NCI-H2196 (cell line): ENCODE measurements at regions not wholly inside any gene's neighbourhood (a gene's known extent, or its start where the extent isn't known, plus 50 kb on each side); places are given as distances from the start of the nearest gene placed in this dataset.
"Not testable (repeated sequence)": the region's sequence is repeated elsewhere in the genome, so short reads cannot be mapped to it uniquely, and the experiment has no call there.

Experiments
- DNase-seq: peaks from one replicate; lab custom pipeline; 2025; ENCODE audit not compliant: unreplicated experiment; lab: John Stamatoyannopoulos, UW

DNA sequence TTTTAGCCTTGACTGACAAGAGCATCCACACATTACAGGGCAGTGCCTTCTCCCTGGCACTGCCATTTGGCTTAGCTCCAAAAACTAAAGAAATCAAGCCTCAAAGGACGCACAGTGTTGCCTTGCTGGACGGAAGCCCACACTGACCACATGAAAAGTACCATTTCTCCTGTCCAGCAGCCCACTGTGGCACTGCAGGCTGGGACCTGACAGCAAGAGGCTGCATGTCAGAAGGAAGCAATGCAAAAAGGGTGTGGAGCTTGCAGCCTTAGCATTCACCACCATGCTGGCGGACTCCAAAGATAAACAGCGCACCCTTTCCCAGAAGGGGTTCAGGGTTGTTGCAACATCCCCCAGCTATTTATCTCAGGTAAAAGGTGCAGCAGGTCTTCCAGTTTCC lies 109.3 kb upstream of the BMAL1 start:
- peak; percentile 38 for DNase-seq

DNA sequence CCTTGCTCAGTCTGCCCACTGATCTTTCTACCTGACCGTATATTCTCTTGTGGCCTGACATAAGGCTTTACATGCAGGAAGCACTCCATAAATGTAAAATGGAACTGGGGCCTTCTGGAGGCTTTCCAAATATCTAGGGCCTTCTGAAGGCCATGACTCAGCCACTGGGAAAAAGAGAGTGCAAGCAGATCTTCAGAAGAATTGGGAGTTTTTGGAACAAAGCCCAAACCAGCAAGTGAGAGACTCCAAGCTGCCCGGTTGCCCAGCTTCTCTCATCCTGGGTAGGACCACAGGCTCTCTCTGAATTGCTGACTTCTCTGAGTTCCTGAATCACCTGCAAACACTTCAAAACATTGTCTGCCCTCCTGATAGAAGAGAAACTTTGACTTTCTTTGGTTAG lies 107.9 kb upstream of the BMAL1 start:
- DNase-seq: peak; percentile 74

DNA sequence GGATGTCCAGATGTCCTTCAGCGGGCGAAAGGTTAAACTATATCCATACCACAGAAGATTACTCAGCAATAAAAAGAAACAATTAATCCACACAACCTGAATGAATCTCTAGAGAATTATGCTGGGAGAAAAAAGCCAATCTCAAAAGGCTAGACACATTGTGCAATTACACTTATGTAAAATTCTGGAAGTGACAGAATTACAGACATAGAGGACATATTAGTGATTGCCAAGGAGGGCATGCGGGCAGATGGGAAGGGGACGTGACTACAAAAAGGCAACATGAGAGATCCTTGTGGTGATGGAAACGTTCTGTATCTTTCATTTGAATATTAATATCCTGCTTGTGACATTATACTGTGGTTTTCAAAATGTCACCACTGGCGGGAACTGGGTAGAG lies 103.5 kb upstream of the BMAL1 start:
- DNase-seq: no peak

GRCh38 chr11:13183094-13183825 lies 94.3 kb upstream of the BMAL1 start:
- peak; percentile 37 for DNase-seq

DNA sequence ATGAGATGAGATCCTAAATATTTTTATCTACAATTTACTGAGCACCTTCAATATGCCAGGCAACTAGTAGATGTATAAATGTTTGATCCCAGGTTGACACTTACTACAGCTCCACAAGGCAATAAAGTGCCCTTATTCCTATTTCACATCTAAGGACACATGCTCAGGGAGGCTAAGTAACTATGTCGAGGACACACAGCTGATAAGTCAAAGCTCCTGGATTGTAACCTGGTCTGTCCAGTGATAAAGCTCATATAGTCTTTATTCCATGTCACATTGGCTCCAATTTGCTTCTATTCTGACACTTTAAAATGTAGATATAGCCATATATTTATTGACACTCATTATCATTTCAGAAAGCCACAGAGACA lies 93.8 kb upstream of the BMAL1 start:
- no peak for DNase-seq

DNA sequence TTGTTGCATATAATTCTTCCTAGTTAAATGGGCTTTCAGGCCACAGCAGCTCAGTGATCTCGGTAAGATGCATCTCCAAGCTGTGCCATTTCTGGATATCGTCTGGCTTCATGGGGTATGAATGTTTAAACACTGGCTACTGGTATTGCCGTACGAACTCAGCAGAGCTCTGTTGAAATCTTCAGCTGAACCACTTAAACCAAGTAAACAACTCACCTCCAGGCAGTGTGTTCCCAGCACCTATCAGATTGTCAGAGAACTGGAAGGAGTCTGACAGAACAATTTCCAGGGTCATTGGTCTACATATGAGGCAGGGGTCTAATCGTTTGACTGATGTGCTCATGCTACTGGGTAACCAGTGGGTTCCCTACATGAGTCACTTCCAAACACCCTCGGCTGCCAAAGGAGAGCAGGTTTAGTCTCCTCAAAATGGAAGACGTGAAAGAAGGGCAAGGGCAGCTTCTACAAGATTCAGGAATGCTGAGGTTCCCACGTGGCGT lies 93.2 kb upstream of the BMAL1 start:
- no peak for DNase-seq

- DNase-seq: no peak
Measured at GRCh38 chr11:13188179-13188578, 89.4 kb upstream of the BMAL1 start.

GRCh38 chr11:13189561-13190426 lies 87.8 kb upstream of the BMAL1 start:
- no peak for DNase-seq

DNA sequence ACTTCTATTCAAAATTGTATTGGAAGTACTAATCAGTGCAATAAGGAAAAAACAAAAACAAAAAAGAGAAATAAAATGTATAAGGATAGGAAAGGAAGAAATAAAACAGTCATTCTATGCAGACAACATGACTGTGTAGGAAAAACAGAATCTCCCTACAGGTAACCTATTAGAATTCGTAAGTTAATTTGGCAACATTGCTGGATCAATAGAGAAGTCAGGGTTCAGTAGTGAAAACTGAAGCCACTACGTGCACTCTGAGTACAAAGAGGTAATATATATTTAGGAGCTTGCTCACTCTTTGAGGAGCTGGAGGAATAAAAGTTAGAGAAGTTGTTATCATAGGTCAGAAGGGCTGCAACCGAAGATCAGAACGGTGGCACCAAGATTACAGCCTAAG lies 84.0 kb upstream of the BMAL1 start:
- no peak for DNase-seq

DNA sequence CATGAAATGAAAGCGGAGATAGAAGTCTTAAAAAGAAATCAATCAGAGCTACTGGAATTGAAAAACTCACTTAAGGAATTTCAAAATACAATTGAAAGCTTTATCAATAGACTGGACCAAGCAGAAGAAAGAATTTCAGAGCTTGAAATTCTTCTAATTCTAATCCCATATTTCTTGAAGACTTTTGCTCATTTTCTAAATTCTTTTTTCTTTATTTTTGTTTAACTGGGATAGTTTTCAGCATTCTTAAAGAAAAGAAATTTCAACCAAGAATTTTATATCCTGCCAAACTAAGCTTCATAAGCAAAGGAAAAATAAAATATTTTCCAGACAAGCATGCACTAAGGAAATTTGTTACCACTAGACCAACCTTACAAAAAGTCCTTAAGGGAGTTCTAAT lies 80.2 kb upstream of the BMAL1 start:
- not testable (repeated sequence) for DNase-seq

GRCh38 chr11:13205486-13205885 lies 72.1 kb upstream of the BMAL1 start:
- no peak for DNase-seq

- no peak for DNase-seq
Measured at GRCh38 chr11:13206086-13206640, 71.4 kb upstream of the BMAL1 start.

GRCh38 chr11:13207270-13207664 lies 70.3 kb upstream of the BMAL1 start:
- peak; percentile 13 for DNase-seq

DNA sequence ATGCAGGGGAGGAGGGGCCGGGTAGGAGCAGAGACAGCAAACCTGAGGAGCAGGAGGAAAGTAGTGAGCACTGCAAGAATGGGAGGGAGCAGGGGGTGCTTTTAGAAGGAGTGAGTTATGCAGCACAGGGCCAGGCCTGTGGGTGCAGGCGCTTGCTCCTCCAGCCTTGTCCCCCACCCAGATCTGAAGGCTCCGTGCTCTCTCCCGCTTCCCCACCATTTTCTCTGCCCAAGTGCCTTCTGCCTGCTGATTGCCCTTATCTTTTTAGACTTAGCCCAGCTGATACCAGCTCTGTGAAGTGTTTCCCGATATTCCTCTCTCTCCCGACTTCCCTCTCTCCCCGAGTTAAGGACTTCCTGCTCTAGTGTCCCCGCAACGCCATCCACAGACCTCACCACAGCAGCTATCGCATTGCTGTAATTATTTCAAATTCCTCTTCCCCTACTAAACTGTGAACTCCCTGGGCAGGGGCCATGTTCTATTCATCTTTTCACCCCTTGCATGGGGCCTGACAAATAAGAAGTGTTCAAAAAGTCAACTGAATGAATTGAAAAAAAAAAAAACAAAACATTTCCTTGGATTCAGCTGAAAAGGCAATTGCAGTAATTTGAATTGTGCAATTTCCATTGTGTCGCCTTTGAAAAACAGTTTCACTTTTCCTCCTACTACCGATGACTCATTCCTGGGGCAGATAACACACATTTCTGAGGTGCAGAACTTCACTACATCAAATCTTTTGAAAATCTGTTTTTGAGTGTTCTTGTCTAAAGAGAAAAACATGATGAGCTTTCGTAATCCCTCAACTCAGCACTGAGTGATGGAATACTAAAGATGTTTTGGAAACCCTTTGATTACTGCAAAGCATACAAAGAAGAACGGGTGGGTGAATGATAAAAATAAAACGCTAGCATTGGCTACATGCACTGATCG lies 69.7 kb upstream of the BMAL1 start:
- no peak for DNase-seq

- peak; percentile 29 for DNase-seq
Measured at GRCh38 chr11:13208921-13209320, 68.7 kb upstream of the BMAL1 start.

- no peak for DNase-seq
Measured at GRCh38 chr11:13209379-13209778, 68.2 kb upstream of the BMAL1 start.

- peak; percentile 60 for DNase-seq
Measured at GRCh38 chr11:13210424-13210823, 67.2 kb upstream of the BMAL1 start.

GRCh38 chr11:13214276-13214675 lies 63.3 kb upstream of the BMAL1 start:
- DNase-seq: no peak

- DNase-seq: no peak
Measured at GRCh38 chr11:13215149-13215548, 62.4 kb upstream of the BMAL1 start.

GRCh38 chr11:13216019-13216710 lies 61.4 kb upstream of the BMAL1 start:
- DNase-seq: no peak
